22Rv1 (cell line): ENCODE measurements at regions not wholly inside any gene's neighbourhood (a gene's known extent, or its start where the extent isn't known, plus 50 kb on each side); places are given as distances from the start of the nearest gene placed in this dataset.

Experiments
- ZFX ChIP-seq: fragments of 450-650 bp; IDR thresholded peaks from 2 replicates; pipeline ENCODE4 v1.6.1; 2017; ENCODE audit warnings: antibody characterized with exemption, borderline replicate concordance
- TF ChIP-seq, protein P1 (sequence below): fragments of 450-650 bp; IDR thresholded peaks from 2 replicates; pipeline ENCODE4 v1.5.1; 2017; ENCODE audit warnings: mild to moderate bottlenecking

DNA sequence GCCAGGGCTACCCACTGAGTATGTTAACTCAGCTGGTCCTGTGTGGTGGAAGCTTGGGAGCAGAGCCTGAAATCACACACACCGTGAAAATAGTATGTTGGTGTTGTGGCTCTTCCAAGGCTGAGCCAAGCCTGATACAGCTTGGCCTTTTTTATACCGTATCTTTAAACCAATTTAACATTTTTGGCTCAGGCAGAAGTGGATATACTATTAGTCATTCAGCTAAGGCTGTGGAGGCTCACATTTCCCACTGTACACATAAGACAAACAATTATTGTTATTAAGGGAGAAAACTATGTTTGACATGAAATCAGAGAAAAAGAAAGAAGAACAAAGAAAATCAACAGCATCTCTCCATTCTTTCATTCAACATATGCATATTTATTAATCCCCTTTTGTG is 159.0 kb downstream of the BCL11A start:
- TF ChIP-seq, protein P1, sequence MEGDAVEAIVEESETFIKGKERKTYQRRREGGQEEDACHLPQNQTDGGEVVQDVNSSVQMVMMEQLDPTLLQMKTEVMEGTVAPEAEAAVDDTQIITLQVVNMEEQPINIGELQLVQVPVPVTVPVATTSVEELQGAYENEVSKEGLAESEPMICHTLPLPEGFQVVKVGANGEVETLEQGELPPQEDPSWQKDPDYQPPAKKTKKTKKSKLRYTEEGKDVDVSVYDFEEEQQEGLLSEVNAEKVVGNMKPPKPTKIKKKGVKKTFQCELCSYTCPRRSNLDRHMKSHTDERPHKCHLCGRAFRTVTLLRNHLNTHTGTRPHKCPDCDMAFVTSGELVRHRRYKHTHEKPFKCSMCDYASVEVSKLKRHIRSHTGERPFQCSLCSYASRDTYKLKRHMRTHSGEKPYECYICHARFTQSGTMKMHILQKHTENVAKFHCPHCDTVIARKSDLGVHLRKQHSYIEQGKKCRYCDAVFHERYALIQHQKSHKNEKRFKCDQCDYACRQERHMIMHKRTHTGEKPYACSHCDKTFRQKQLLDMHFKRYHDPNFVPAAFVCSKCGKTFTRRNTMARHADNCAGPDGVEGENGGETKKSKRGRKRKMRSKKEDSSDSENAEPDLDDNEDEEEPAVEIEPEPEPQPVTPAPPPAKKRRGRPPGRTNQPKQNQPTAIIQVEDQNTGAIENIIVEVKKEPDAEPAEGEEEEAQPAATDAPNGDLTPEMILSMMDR = no peak
- no peak for TF ChIP-seq ZFX
